K562 (cell line): ENCODE measurements at regions not wholly inside any gene's neighbourhood (a gene's known extent, or its start where the extent isn't known, plus 50 kb on each side); places are given as distances from the start of the nearest gene placed in this dataset.

ENCODE experiments used
- ATAC-seq: fragments of 200-7000 bp; cut with Tn5 transposase; 3 replicates; pipeline ENCODE4 v1.9.1; 2020; ENCODE audit warnings: moderate library complexity
- BruUV-seq: library from RNA; stranded (reverse); fragments of 400-500 nt; replicated peaks from 2 replicates; lab custom pipeline; 2021; lab: Mats Ljungman, UMichigan
- CTCF ChIA-PET: fragments of 300-600 bp; formaldehyde crosslinking; extraction: SDS; loops from one replicate; lab custom pipeline; 2021; ENCODE audit warnings: low intra/inter-chr PET ratio; lab: Yijun Ruan, JAX
- POLR2A ChIA-PET: fragments of 300-600, 350-650 bp; sonication (Branson Sonifier 250); formaldehyde crosslinking; extraction: SDS; loops from one replicate; lab custom pipeline; 2021; ENCODE audit warnings: antibody characterized with exemption, inconsistent platforms; lab: Yijun Ruan, JAX
- DNase-seq, 4 experiments: peaks; one replicate each; pipeline versions ENCODE4 v3.0.0 to v3.0.0-alpha.2; 2011 to 2018; ENCODE audit warnings: low spot score in 3 of 4, mixed read lengths in 3 of 4; ENCODE audit errors: extremely low read depth in 1 of 4
- FAIRE-seq: peaks from 2 replicates; lab custom pipeline; 2011; peaks lifted over from hg19 to GRCh38; lab: Jason Lieb, UNC
- H2AFZ ChIP-seq: 2 replicates; pipeline ENCODE4 v1.6.0; 2011; ENCODE audit warnings: low read depth, low read length, control low read depth, inconsistent platforms
- H3K27ac ChIP-seq: fragments of 200-600 bp; 3 replicates; pipeline ENCODE4 v1.8.0; 2011; ENCODE audit warnings: low read depth, mild to moderate bottlenecking, control low read depth, inconsistent platforms, low read length, moderate library complexity, mixed read lengths; ENCODE audit errors: extremely low read depth
- H3K27me3 ChIP-seq, 2 experiments: fragments of 300-600 bp in 1 of 2; 2 replicates in 1 of 2; 3 replicates in 1 of 2; pipeline versions ENCODE4 v1.6.0 to v1.8.0; 2011; ENCODE audit warnings: inconsistent platforms in 2 of 2, low read length in 2 of 2, mild to moderate bottlenecking in 1 of 2, mixed read lengths in 1 of 2, moderate library complexity in 1 of 2; ENCODE audit not compliant: control insufficient read depth in 2 of 2, insufficient read depth in 2 of 2
- H3K36me3 ChIP-seq: fragments of 300-600 bp; 3 replicates; pipeline ENCODE4 v1.8.0; 2011; ENCODE audit warnings: mild to moderate bottlenecking, low read length, inconsistent platforms; ENCODE audit not compliant: control insufficient read depth, insufficient read depth
- H3K4me1 ChIP-seq, 2 experiments: fragments of 200-600 bp in 1 of 2; replicated peaks in 1 of 2; 2 replicates in 1 of 2; 3 replicates in 1 of 2; pipeline versions ENCODE4 v1.5.1 to v1.8.0; 2011; ENCODE audit warnings: inconsistent platforms in 2 of 2, low read length in 2 of 2, mild to moderate bottlenecking in 1 of 2, mixed read lengths in 1 of 2, moderate library complexity in 1 of 2; ENCODE audit not compliant: control insufficient read depth in 2 of 2, insufficient read depth in 2 of 2
- H3K4me2 ChIP-seq: 2 replicates; pipeline ENCODE4 v1.6.1; 2011; ENCODE audit warnings: low read length, control low read depth, inconsistent platforms, mixed read lengths; ENCODE audit not compliant: insufficient read depth
- H3K4me3 ChIP-seq: fragments of 200-600 bp; sonication (generic), shearing (Covaris generic); 2 replicates; pipeline ENCODE4 v1.5.1; 2016; ENCODE audit warnings: control low read depth, inconsistent platforms
- H3K79me2 ChIP-seq: fragments of 200-600 bp; 3 replicates; pipeline ENCODE4 v1.8.0; 2011; ENCODE audit warnings: low read length, inconsistent platforms; ENCODE audit not compliant: control insufficient read depth, insufficient read depth
- H3K9ac ChIP-seq, 2 experiments: 2 replicates each; pipeline versions ENCODE4 v1.6.0 to v1.6.1; 2011; ENCODE audit warnings: low read depth in 2 of 2, low read length in 2 of 2, control low read depth in 1 of 2, inconsistent platforms in 1 of 2, mild to moderate bottlenecking in 1 of 2, mixed read lengths in 1 of 2; ENCODE audit not compliant: insufficient read depth in 1 of 2
- H3K9me1 ChIP-seq: one replicate; pipeline ENCODE4 v1.6.0; 2011; ENCODE audit warnings: inconsistent platforms, mild to moderate bottlenecking, low read length, moderate library complexity; ENCODE audit not compliant: control insufficient read depth, insufficient read depth
- H3K9me3 ChIP-seq: replicated peaks from 2 replicates; pipeline ENCODE4 v1.5.1; 2011; ENCODE audit warnings: low read depth, low read length, inconsistent platforms; ENCODE audit not compliant: control insufficient read depth, insufficient read depth
- H4K20me1 ChIP-seq: replicated peaks from 2 replicates; pipeline ENCODE4 v1.6.1; 2011; ENCODE audit warnings: low read length, inconsistent platforms, mixed read lengths; ENCODE audit not compliant: control insufficient read depth, insufficient read depth
- BCL6 ChIP-seq: fragments of 250-450 bp; sonication (Bioruptor Pico); IDR thresholded peaks from 2 replicates; pipeline ENCODE4 v1.4.0; 2020
- CCNT2 ChIP-seq: IDR thresholded peaks from 2 replicates; pipeline ENCODE4 v1.6.1; 2011; ENCODE audit warnings: borderline replicate concordance, low read depth, mild to moderate bottlenecking, moderate library complexity, mixed read lengths, low read length; ENCODE audit not compliant: insufficient read length; ENCODE audit errors: extremely low read depth
- HMG20A ChIP-seq: fragments of 450-650 bp; formaldehyde crosslinking; conservative IDR thresholded peaks from 2 replicates; pipeline ENCODE4 v1.4.0; 2020; ENCODE audit warnings: mild to moderate bottlenecking, mixed read lengths
- HNRNPL ChIP-seq: fragments of 200-400 bp; formaldehyde crosslinking; IDR thresholded peaks from 2 replicates; pipeline ENCODE4 v1.6.1; 2017; ENCODE audit warnings: low read depth, mild to moderate bottlenecking, low read length
- MYNN ChIP-seq, 2 experiments: sonication (generic); formaldehyde crosslinking in 1 of 2; IDR thresholded peaks; 2 replicates each; pipeline versions ENCODE4 v1.5.0 to v1.6.1; 2016 to 2020; ENCODE audit warnings: antibody characterized with exemption in 1 of 2, missing genetic modification reagents in 1 of 2
- PRMT5 ChIP-seq: sonication (generic); formaldehyde crosslinking; IDR thresholded peaks from 2 replicates; pipeline ENCODE4 v1.5.0; 2020; ENCODE audit warnings: missing genetic modification reagents
- SAP30 ChIP-seq: fragments of 200-600 bp; sonication (generic); IDR thresholded peaks from 2 replicates; pipeline ENCODE4 v1.6.1; 2012; ENCODE audit warnings: borderline replicate concordance, low read depth, mild to moderate bottlenecking, moderate library complexity, low read length, control low read depth, inconsistent platforms; ENCODE audit not compliant: insufficient read depth, poor library complexity, severe bottlenecking
- SMC3 ChIP-seq: conservative IDR thresholded peaks from 2 replicates; pipeline ENCODE4 v1.6.1; 2011; ENCODE audit warnings: low read depth, low read length, improper control_type of control experiment; ENCODE audit not compliant: insufficient read depth
- TRIM28 ChIP-seq: fragments of 450-650 bp; IDR thresholded peaks from 2 replicates; pipeline ENCODE4 v1.6.1; 2017
- ZNF12 ChIP-seq: sonication (generic); formaldehyde crosslinking; IDR thresholded peaks from 2 replicates; pipeline ENCODE4 v1.4.0; 2020; ENCODE audit warnings: mild to moderate bottlenecking, missing genetic modification reagents
- ZNF232 ChIP-seq: sonication (generic); formaldehyde crosslinking; IDR thresholded peaks from 2 replicates; pipeline ENCODE4 v1.8.0; 2022; ENCODE audit warnings: mild to moderate bottlenecking, missing genetic modification reagents
- WGBS: fragments of 100-300 bp; shearing (Covaris generic); methylation state at CpG from one replicate; pipeline ENCODE4 v1.1.6; 2016; ENCODE audit warnings: low coverage, mixed read lengths; ENCODE audit not compliant: insufficient coverage; ENCODE audit errors: missing lambda C conversion rate; 5-methylcytosine and 5-hydroxymethylcytosine counted together
- in situ Hi-C: fragments of 300-500 bp; cut with MboI; formaldehyde crosslinking; loops from 4 replicates; pipeline ENCODE4 v1.15.0; 2018; ENCODE audit warnings: inconsistent platforms, mixed read lengths
- intact Hi-C: fragments of 100-400 bp; cut with micrococcal nuclease; formaldehyde crosslinking; loops from 2 replicates; pipeline ENCODE4 v1.14.2; 2022
- TF ChIP-seq, protein P1 (sequence below): fragments of 250-450 bp; sonication (Bioruptor Pico); IDR thresholded peaks from 2 replicates; pipeline ENCODE4 v1.9.0; 2021; ENCODE audit warnings: mild to moderate bottlenecking, inconsistent platforms
- TF ChIP-seq, protein P2 (sequence below): fragments of 250-450 bp; sonication (Bioruptor Pico); IDR thresholded peaks from 2 replicates; pipeline ENCODE4 v1.8.0; 2022; ENCODE audit warnings: moderate library complexity, mild to moderate bottlenecking, inconsistent platforms
- TF ChIP-seq, protein P3 (sequence below): IDR thresholded peaks from 2 replicates; pipeline ENCODE4 v1.6.1; 2011; ENCODE audit not compliant: insufficient read length; ENCODE audit errors: extremely low read depth

DNA sequence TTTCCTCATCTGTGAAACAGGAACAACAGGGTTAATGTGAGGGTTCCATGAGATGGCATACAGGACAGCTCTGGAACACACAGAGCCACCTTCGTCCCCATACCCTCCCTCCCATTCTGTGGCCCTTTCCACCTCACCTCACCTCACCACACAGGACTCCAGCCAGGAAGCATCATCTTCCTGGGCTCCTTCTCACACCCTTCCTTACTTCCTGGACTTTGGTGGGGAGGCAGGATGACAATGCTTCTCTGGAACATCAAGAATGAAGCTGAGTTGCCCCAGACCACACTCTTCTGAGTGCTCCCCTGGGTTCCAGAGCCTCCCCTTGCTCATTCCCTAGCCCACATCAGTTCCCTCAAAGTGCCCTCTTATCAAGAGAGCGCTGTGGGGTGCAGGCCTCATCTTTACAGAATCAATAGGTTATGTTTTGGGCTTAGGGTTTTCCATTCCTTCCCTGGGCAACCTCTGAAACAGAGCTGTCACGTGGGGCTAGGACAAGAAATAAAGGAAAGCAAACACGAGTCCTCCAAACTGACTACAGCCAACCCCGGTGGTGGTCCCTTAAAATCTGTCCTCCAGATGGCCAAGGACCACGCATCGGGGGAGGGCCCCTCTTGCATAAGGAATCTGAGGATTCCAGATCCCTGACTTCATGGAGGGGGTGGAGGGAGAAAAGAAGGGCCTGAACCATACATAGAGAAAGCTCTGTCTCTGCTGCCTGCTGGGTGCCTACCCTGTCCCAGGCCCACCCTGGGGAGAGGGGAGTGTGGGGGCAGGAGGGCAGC lies 74.4 kb upstream of the ATP6AP2 start:
- TF ChIP-seq, protein P1, sequence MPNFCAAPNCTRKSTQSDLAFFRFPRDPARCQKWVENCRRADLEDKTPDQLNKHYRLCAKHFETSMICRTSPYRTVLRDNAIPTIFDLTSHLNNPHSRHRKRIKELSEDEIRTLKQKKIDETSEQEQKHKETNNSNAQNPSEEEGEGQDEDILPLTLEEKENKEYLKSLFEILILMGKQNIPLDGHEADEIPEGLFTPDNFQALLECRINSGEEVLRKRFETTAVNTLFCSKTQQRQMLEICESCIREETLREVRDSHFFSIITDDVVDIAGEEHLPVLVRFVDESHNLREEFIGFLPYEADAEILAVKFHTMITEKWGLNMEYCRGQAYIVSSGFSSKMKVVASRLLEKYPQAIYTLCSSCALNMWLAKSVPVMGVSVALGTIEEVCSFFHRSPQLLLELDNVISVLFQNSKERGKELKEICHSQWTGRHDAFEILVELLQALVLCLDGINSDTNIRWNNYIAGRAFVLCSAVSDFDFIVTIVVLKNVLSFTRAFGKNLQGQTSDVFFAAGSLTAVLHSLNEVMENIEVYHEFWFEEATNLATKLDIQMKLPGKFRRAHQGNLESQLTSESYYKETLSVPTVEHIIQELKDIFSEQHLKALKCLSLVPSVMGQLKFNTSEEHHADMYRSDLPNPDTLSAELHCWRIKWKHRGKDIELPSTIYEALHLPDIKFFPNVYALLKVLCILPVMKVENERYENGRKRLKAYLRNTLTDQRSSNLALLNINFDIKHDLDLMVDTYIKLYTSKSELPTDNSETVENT (CRISPR knock-in tag), result no peak
- TF ChIP-seq PRMT5 (CRISPR knock-in tag) (no peak), MYNN (IDR thresholded peaks at IDR 0.05) (no peak), MYNN (CRISPR knock-in tag; IDR thresholded peaks at IDR 0.05) (no peak), CCNT2 (no peak), BCL6 (no peak), ZNF232 (CRISPR knock-in tag) (no peak), TRIM28 (no peak), ZNF12 (CRISPR knock-in tag) (no peak), HMG20A (CRISPR knock-in tag) (no peak), SAP30 (no peak), SMC3 (no peak), HNRNPL (no peak)
- TF ChIP-seq, protein P2, sequence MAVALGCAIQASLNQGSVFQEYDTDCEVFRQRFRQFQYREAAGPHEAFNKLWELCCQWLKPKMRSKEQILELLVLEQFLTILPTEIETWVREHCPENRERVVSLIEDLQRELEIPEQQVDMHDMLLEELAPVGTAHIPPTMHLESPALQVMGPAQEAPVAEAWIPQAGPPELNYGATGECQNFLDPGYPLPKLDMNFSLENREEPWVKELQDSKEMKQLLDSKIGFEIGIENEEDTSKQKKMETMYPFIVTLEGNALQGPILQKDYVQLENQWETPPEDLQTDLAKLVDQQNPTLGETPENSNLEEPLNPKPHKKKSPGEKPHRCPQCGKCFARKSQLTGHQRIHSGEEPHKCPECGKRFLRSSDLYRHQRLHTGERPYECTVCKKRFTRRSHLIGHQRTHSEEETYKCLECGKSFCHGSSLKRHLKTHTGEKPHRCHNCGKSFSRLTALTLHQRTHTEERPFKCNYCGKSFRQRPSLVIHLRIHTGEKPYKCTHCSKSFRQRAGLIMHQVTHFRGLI (CRISPR knock-in tag), result no peak
- TF ChIP-seq, protein P3, sequence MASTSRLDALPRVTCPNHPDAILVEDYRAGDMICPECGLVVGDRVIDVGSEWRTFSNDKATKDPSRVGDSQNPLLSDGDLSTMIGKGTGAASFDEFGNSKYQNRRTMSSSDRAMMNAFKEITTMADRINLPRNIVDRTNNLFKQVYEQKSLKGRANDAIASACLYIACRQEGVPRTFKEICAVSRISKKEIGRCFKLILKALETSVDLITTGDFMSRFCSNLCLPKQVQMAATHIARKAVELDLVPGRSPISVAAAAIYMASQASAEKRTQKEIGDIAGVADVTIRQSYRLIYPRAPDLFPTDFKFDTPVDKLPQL, result no peak
- DNase-seq (no peak), ATAC-seq (no peak), FAIRE-seq (no peak)
- WGBS, result 6% methylated on average over 7 of the region's 7 CpGs
- Histone ChIP-seq H3K9me1 (no peaks in the 10 kb centered on the region), H3K79me2 (no peaks in the 10 kb centered on the region), H3K4me1 (no peaks in the 10 kb centered on the region; a peak in 3 of 5 replicates), H3K4me3 (no peak overlapping the region), H3K9ac (no peak overlapping the region), H4K20me1 (no peaks in the 10 kb centered on the region), H3K9me3 (no peaks in the 10 kb centered on the region), H3K4me2 (no peak overlapping the region), H3K27me3 (peaks cover 0 to 8% of the 10 kb centered on the region in 2 experiments; a peak in 2 of 5 replicates), H3K27ac (no peak overlapping the region), H2AFZ (no peak overlapping the region), H3K36me3 (no peaks in the 10 kb centered on the region)
- ChIA-PET CTCF (no interaction called here), POLR2A (interaction anchor here (0.7 to 1.4 kb wide), 2 partner anchors 23 to 424 kb away, joined by 3 read pairs; no protein-coding TSS in a partner anchor)
- no TSS peak for BruUV-seq
- in situ Hi-C loops, result no loop called here
- intact Hi-C loops, result no loop called here
